GM12891 (cell line): ENCODE measurements at regions not wholly inside any gene's neighbourhood (a gene's known extent, or its start where the extent isn't known, plus 50 kb on each side); places are given as distances from the start of the nearest gene placed in this dataset.

Source experiments
- DNase-seq: peaks from one replicate; pipeline ENCODE4 v3.0.0; 2011; ENCODE audit warnings: low spot score; ENCODE audit not compliant: insufficient read length
- FAIRE-seq: peaks from 2 replicates; lab custom pipeline; 2011; peaks lifted over from hg19 to GRCh38; lab: Jason Lieb, UNC
- PAX5 ChIP-seq: IDR thresholded peaks from 2 replicates; pipeline ENCODE4 v1.6.1; 2011; ENCODE audit warnings: low read length, moderate library complexity, mild to moderate bottlenecking; ENCODE audit not compliant: insufficient read depth, severe bottlenecking
- POLR2A ChIP-seq: IDR thresholded peaks from 2 replicates; pipeline ENCODE4 v1.6.1; 2011; ENCODE audit warnings: low read depth, low read length, control low read depth
- POLR2AphosphoS5 ChIP-seq: IDR thresholded peaks from 2 replicates; pipeline ENCODE4 v1.6.1; 2011; ENCODE audit warnings: low read depth, low read length, control low read depth
- POU2F2 ChIP-seq: IDR thresholded peaks from 2 replicates; pipeline ENCODE4 v1.6.1; 2011; ENCODE audit warnings: low read depth, mild to moderate bottlenecking, control low read depth, low read length, moderate library complexity
- SPI1 ChIP-seq: IDR thresholded peaks from 2 replicates; pipeline ENCODE4 v1.6.1; 2011; ENCODE audit warnings: low read depth, low read length, control low read depth
- TAF1 ChIP-seq: IDR thresholded peaks from 2 replicates; pipeline ENCODE4 v1.6.1; 2011; ENCODE audit warnings: low read depth, low read length, control low read depth

GRCh38 chr4:119870856-119871255, 195.8 kb downstream of the MAD2L1 start:
- no peak for TF ChIP-seq POLR2A
- TF ChIP-seq TAF1: no peak
- TF ChIP-seq POLR2AphosphoS5: no peak
- no peak for TF ChIP-seq PAX5
- no peak for TF ChIP-seq SPI1
- no peak for TF ChIP-seq POU2F2
- FAIRE-seq (no peak), DNase-seq (no peak)

DNA sequence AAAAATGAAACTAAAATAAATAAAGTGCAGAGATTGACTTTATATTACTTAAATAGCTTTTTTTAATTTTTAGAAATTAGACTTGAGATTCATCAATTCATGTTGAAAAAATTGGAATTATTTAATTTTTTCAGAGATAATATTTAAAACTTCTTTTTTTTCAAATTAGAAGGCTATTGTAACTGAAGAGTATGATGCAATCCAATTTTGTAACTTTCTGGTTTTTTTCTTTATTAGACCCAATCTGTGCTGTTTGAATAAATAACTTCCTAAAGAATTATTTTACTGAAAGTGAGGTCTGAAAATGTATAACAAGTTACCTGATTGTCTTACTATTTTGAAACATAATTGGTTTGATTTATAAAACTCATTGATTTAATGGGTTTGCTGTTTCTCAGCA, 200.9 kb downstream of the MAD2L1 start:
- TF ChIP-seq PAX5 (no peak), TAF1 (no peak), POU2F2 (no peak), SPI1 (no peak), POLR2A (no peak), POLR2AphosphoS5 (no peak)
- no peak for DNase-seq
- FAIRE-seq: no peak

GRCh38 chr4:119865389-119865788, 201.3 kb downstream of the MAD2L1 start:
- no peak for TF ChIP-seq POLR2AphosphoS5
- TF ChIP-seq TAF1: no peak
- no peak for TF ChIP-seq POLR2A
- TF ChIP-seq PAX5: no peak
- no peak for TF ChIP-seq SPI1
- TF ChIP-seq POU2F2: no peak
- FAIRE-seq (no peak), DNase-seq (no peak)

DNA sequence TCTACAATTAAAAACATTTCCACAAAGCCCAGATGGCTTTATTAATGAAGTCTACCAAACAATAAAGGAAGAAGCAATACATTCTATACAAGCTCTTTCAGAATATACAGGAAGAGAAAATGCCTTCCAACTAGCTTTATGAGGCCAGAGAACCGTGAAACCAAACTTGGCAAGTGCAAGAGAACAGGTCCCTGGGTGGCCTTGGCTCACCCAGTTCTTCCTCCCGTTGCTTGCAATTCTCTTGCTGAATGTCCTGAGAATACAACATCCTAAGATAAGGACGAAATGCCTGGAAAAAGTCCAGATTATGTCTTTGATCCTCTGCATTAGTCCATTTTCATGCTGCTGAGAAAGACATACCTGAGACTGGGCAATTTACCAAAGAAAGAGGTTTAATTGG, 204.9 kb downstream of the MAD2L1 start:
- DNase-seq (no peak), FAIRE-seq (no peak)
- TF ChIP-seq POU2F2 (no peak), POLR2A (no peak), SPI1 (no peak), TAF1 (no peak), PAX5 (no peak), POLR2AphosphoS5 (no peak)

DNA sequence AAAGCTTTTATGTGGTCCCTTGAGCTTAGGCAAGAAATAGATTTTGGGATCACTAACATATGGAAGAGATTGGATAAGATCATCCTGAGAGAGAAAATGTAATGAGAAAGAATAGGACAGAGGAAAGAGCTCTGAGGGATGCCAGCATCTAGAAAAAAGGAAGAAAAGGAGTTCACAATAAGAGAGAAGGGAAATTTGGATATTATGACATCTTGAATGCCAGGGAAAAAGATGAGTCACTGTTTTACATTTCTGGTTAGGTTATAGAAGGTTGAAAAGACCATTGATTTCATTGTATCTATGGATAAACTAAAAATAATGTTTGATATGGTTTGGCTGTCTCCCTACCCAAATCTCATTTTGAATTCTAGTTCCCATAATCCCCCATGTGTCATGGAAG, 208.5 kb downstream of the MAD2L1 start:
- DNase-seq: no peak
- FAIRE-seq: no peak
- TF ChIP-seq TAF1: no peak
- TF ChIP-seq PAX5: no peak
- TF ChIP-seq POU2F2: no peak
- TF ChIP-seq POLR2AphosphoS5: no peak
- TF ChIP-seq SPI1: no peak
- no peak for TF ChIP-seq POLR2A

DNA sequence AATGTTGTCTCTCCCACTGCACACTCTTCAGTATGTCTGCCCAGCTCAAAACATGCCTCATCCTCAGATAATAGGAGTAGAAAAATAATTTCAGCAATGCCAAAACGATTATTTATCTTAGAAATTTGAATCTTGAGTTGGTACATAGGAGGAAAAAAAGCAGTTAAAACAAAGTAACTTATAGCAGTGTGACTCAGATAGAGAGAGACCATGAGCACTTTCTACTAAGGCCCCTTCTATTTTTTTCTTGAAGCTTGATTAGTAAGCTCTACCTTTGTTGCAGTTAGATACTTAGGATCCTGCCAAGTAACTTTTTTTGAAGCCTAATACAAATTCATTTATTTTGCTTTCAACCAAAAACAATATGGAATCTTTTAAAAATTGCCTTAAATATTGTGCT, 212.3 kb downstream of the MAD2L1 start:
- no peak for DNase-seq
- no peak for FAIRE-seq
- TF ChIP-seq POU2F2 (no peak), SPI1 (no peak), POLR2A (no peak), POLR2AphosphoS5 (no peak), TAF1 (no peak), PAX5 (no peak)

GRCh38 chr4:119851649-119852048, 215.0 kb downstream of the MAD2L1 start:
- DNase-seq (no peak), FAIRE-seq (no peak)
- TF ChIP-seq TAF1 (no peak), SPI1 (no peak), POLR2A (no peak), POU2F2 (no peak), POLR2AphosphoS5 (no peak)

DNA sequence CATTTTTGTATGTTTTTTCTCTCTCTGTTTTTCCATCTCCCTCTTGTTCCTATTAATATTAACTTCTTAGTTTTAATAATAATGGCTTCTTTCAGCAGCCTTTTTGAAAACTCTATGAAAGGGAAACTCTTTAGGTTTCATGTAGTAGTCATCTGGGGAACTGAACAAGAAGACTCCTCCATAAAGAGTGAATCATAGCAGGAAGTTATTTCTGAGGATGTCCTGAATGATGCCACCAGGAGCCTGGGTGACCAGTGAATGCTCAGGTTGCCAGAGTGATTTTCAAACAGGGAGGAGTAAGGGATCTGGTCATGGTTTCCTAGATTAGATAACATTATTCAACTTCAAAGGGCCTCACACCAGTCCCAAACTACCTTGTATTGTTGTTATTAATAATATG, 212.8 kb upstream of the PDE5A start:
- DNase-seq (no peak), FAIRE-seq (no peak)
- no peak for TF ChIP-seq POLR2A

GRCh38 chr4:119835613-119835910, 207.0 kb upstream of the PDE5A start:
- FAIRE-seq (no peak), DNase-seq (no peak)
- TF ChIP-seq PAX5 (no peak), POLR2A (no peak), SPI1 (no peak), POLR2AphosphoS5 (no peak), TAF1 (no peak), POU2F2 (no peak)

GRCh38 chr4:119834906-119835612, 206.5 kb upstream of the PDE5A start:
- TF ChIP-seq PAX5: no peak
- TF ChIP-seq POLR2A: no peak
- TF ChIP-seq SPI1: no peak
- TF ChIP-seq POLR2AphosphoS5: no peak
- TF ChIP-seq TAF1: no peak
- TF ChIP-seq POU2F2: no peak
- FAIRE-seq (no peak), DNase-seq (no peak)
